GM13977 (cell line): ENCODE measurements at regions not wholly inside any gene's neighbourhood (a gene's known extent, or its start where the extent isn't known, plus 50 kb on each side); places are given as distances from the start of the nearest gene placed in this dataset.

Experiments
- DNase-seq: peaks from one replicate; pipeline ENCODE4 v3.0.0; 2012; ENCODE audit warnings: low spot score
- CTCF ChIP-seq: IDR thresholded peaks from 2 replicates; pipeline ENCODE4 v1.5.1; 2012; ENCODE audit warnings: mild to moderate bottlenecking, control low read depth; ENCODE audit not compliant: insufficient read depth; ENCODE audit errors: extremely low read depth, missing control alignments
- in situ Hi-C: fragments of 300-500 bp; cut with MboI; formaldehyde crosslinking; loops from one replicate; pipeline ENCODE4 v1.12.0; 2022; ENCODE audit warnings: low sequenced_read_pairs, low pct_unique_long_range_greater_than_20kb, mixed read lengths, inconsistent platforms; ENCODE audit not compliant: unreplicated experiment

GRCh38 chr5:113985505-113985904 lies 376.4 kb upstream of the KCNN2 start:
- in situ Hi-C loops, result no loop called here
- no peak for TF ChIP-seq CTCF
- DNase-seq, result no peak

- TF ChIP-seq CTCF, result no peak
- in situ Hi-C loops, result no loop called here
- no peak for DNase-seq
Observed at GRCh38 chr5:113989278-113989912, 372.5 kb upstream of the KCNN2 start.

GRCh38 chr5:113989913-113990305 lies 372.0 kb upstream of the KCNN2 start:
- in situ Hi-C loops, result no loop called here
- DNase-seq, result no peak
- no peak for TF ChIP-seq CTCF

- TF ChIP-seq CTCF, result no peak
- in situ Hi-C loops, result no loop called here
Observed at GRCh38 chr5:114001076-114001475, 360.8 kb upstream of the KCNN2 start.

GRCh38 chr5:114006582-114006981 lies 355.3 kb upstream of the KCNN2 start:
- in situ Hi-C loops, result no loop called here
- TF ChIP-seq CTCF, result no peak
- DNase-seq, result no peak

More at GRCh38 chr5:114001076-114001475, 360.8 kb upstream of the KCNN2 start:
- DNase-seq, result no peak

GRCh38 chr5:114007678-114008077 lies 354.2 kb upstream of the KCNN2 start:
- in situ Hi-C loops, result no loop called here
- TF ChIP-seq CTCF, result no peak
- DNase-seq, result no peak
